Ishikawa (cell line): ENCODE measurements at regions not wholly inside any gene's neighbourhood (a gene's known extent, or its start where the extent isn't known, plus 50 kb on each side); places are given as distances from the start of the nearest gene placed in this dataset.

Source experiments
- CEBPB ChIP-seq: IDR thresholded peaks from 2 replicates; pipeline ENCODE4 v1.6.1; 2012
- CREB1 ChIP-seq: IDR thresholded peaks from 2 replicates; pipeline ENCODE4 v1.6.1; 2012; ENCODE audit warnings: low read depth
- EGR1 ChIP-seq: IDR thresholded peaks from 2 replicates; pipeline ENCODE4 v1.6.1; 2012
- EP300 ChIP-seq: IDR thresholded peaks from 2 replicates; pipeline ENCODE4 v1.6.1; 2012; ENCODE audit warnings: borderline replicate concordance
- FOXM1 ChIP-seq: IDR thresholded peaks from 2 replicates; pipeline ENCODE4 v1.6.1; 2012; ENCODE audit warnings: low read depth, borderline replicate concordance
- NFIC ChIP-seq: IDR thresholded peaks from 2 replicates; pipeline ENCODE4 v1.6.1; 2012
- RAD21 ChIP-seq: IDR thresholded peaks from 2 replicates; pipeline ENCODE4 v1.6.1; 2012; ENCODE audit warnings: low read depth
- TAF1 ChIP-seq: IDR thresholded peaks from 2 replicates; pipeline ENCODE4 v1.6.1; 2012; ENCODE audit warnings: low read depth, mild to moderate bottlenecking
- TCF12 ChIP-seq: IDR thresholded peaks from 2 replicates; pipeline ENCODE4 v1.6.1; 2012; ENCODE audit warnings: low read depth
- TEAD4 ChIP-seq: IDR thresholded peaks from 2 replicates; pipeline ENCODE4 v1.6.1; 2012
- YY1 ChIP-seq: IDR thresholded peaks from 2 replicates; pipeline ENCODE4 v1.6.1; 2012; ENCODE audit warnings: low read depth
- ZBTB7A ChIP-seq: IDR thresholded peaks from 2 replicates; pipeline ENCODE4 v1.6.1; 2012; ENCODE audit warnings: low read depth
- TF ChIP-seq, protein P1 (sequence below): IDR thresholded peaks from 2 replicates; pipeline ENCODE4 v1.6.1; 2012; ENCODE audit warnings: low read depth, mild to moderate bottlenecking
- TF ChIP-seq, protein P2 (sequence below): IDR thresholded peaks from 2 replicates; pipeline ENCODE4 v1.6.1; 2012
- TF ChIP-seq, protein P3 (sequence below): IDR thresholded peaks from 2 replicates; pipeline ENCODE4 v1.6.1; 2012

GRCh38 chr1:201750120-201750519 is 78.8 kb upstream of the IPO9 start:
- TF ChIP-seq TAF1 (no peak), CREB1 (no peak), FOXM1 (no peak), EGR1 (no peak), YY1 (no peak), NFIC (no peak)
- TF ChIP-seq, protein P1, sequence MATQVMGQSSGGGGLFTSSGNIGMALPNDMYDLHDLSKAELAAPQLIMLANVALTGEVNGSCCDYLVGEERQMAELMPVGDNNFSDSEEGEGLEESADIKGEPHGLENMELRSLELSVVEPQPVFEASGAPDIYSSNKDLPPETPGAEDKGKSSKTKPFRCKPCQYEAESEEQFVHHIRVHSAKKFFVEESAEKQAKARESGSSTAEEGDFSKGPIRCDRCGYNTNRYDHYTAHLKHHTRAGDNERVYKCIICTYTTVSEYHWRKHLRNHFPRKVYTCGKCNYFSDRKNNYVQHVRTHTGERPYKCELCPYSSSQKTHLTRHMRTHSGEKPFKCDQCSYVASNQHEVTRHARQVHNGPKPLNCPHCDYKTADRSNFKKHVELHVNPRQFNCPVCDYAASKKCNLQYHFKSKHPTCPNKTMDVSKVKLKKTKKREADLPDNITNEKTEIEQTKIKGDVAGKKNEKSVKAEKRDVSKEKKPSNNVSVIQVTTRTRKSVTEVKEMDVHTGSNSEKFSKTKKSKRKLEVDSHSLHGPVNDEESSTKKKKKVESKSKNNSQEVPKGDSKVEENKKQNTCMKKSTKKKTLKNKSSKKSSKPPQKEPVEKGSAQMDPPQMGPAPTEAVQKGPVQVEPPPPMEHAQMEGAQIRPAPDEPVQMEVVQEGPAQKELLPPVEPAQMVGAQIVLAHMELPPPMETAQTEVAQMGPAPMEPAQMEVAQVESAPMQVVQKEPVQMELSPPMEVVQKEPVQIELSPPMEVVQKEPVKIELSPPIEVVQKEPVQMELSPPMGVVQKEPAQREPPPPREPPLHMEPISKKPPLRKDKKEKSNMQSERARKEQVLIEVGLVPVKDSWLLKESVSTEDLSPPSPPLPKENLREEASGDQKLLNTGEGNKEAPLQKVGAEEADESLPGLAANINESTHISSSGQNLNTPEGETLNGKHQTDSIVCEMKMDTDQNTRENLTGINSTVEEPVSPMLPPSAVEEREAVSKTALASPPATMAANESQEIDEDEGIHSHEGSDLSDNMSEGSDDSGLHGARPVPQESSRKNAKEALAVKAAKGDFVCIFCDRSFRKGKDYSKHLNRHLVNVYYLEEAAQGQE = no peak

DNA sequence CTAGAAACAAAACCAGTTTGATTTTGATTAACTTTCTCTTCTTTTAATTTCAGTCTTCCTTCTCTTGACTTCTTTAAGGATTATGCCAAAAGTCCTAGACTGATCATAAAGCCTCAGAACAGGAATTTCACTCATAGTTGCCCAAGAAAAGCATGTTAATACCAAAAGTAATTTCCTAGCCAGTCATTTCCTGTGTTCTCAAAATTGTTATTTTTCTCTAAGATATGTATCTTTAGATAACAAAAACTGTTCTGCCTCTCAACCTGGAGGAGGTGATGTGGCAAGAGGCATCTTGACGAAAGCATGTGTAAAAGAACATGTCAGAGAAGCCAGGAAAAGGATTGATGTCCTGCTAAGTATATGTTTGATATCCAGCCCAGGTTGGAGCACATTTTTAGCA is 78.0 kb upstream of the IPO9 start:
- TF ChIP-seq EGR1 = no peak
- no peak for TF ChIP-seq EP300

- TF ChIP-seq, protein P1 = no peak
- TF ChIP-seq RAD21 (no peak), ZBTB7A (no peak), FOXM1 (no peak), TAF1 (no peak), EP300 (no peak), CREB1 (no peak), TCF12 (no peak)
Observed at GRCh38 chr1:201751872-201752271, 77.1 kb upstream of the IPO9 start.

DNA sequence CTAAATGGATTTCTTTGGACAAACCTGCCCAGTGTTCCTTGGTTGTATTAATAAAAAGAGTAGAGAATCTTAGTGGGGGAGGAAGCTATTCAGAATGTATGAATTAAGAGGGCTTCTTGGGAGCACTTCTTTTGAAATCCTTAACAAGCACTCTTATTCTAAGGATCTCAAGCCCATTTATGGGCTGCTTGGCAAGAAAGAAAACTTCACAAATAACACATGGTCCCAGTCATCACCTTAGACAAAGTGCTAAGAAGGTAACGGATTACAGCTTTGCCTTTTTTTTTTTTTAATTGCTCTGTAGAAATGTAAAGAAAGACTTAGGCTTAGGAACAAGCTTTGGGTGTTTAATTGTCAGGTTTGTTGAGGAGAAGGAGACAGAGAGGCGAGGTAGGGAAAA is 76.6 kb upstream of the IPO9 start:
- TF ChIP-seq, protein P2, sequence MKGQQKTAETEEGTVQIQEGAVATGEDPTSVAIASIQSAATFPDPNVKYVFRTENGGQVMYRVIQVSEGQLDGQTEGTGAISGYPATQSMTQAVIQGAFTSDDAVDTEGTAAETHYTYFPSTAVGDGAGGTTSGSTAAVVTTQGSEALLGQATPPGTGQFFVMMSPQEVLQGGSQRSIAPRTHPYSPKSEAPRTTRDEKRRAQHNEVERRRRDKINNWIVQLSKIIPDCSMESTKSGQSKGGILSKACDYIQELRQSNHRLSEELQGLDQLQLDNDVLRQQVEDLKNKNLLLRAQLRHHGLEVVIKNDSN = no peak
- TF ChIP-seq CEBPB = no peak
- no peak for TF ChIP-seq NFIC
- TF ChIP-seq TEAD4 = no peak
- no peak for TF ChIP-seq EP300
- TF ChIP-seq, protein P1 = no peak
- no peak for TF ChIP-seq TCF12
- no peak for TF ChIP-seq YY1
- no peak for TF ChIP-seq EGR1
- TF ChIP-seq CREB1 = no peak
- TF ChIP-seq RAD21 = no peak
- TF ChIP-seq, protein P3, sequence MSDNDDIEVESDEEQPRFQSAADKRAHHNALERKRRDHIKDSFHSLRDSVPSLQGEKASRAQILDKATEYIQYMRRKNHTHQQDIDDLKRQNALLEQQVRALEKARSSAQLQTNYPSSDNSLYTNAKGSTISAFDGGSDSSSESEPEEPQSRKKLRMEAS = no peak
- no peak for TF ChIP-seq FOXM1
- no peak for TF ChIP-seq ZBTB7A
- no peak for TF ChIP-seq TAF1

- TF ChIP-seq, protein P3 = no peak
- TF ChIP-seq TCF12 = no peak
- no peak for TF ChIP-seq RAD21
- no peak for TF ChIP-seq EP300
- TF ChIP-seq NFIC = no peak
- TF ChIP-seq, protein P2 = no peak
- no peak for TF ChIP-seq ZBTB7A
Observed at GRCh38 chr1:201753492-201753891, 75.5 kb upstream of the IPO9 start.

GRCh38 chr1:201754353-201754752 is 74.6 kb upstream of the IPO9 start:
- TF ChIP-seq, protein P3 = no peak
- no peak for TF ChIP-seq FOXM1
- no peak for TF ChIP-seq TAF1
- TF ChIP-seq TCF12 = no peak
- no peak for TF ChIP-seq ZBTB7A
- TF ChIP-seq, protein P2 = no peak
- no peak for TF ChIP-seq NFIC
- TF ChIP-seq YY1 = no peak
- TF ChIP-seq RAD21 = no peak
